ENCODE measurements at regions not wholly inside any gene's neighbourhood (a gene's known extent, or its start where the extent isn't known, plus 50 kb on each side); places are given as distances from the start of the nearest gene placed in this dataset.

- TF ChIP-seq CTCF (IDR thresholded peaks at IDR 0.05), result no peak
- no peak for TF ChIP-seq POLR2AphosphoS5 (IDR thresholded peaks at IDR 0.05)
- TF ChIP-seq EP300 (IDR thresholded peaks at IDR 0.05), result no peak
Measured at GRCh38 chr10:105798328-105798889, 1157.3 kb downstream of the SORCS3 start.
